ENCODE measurements at regions not wholly inside any gene's neighbourhood (a gene's known extent, or its start where the extent isn't known, plus 50 kb on each side); places are given as distances from the start of the nearest gene placed in this dataset.
A peak's percentile ranks its signal among the peaks of the same experiment; 100 is the strongest.
"Not testable (repeated sequence)": the region's sequence is repeated elsewhere in the genome, so short reads cannot be mapped to it uniquely, and the experiment has no call there.

GRCh38 chr2:44083054-44083453, 85.6 kb upstream of the PPM1B start:
- DNase-seq (ENCODE audit: low read depth in 4 of 4, low spot score in 3 of 4): no peak

GRCh38 chr2:44084850-44085249, 83.8 kb upstream of the PPM1B start:
- no peak for DNase-seq (ENCODE audit: low read depth in 4 of 4, low spot score in 3 of 4)

- no peak for DNase-seq (ENCODE audit: low read depth in 4 of 4, low spot score in 3 of 4)
Observed at GRCh38 chr2:44086629-44087028, 82.0 kb upstream of the PPM1B start.

GRCh38 chr2:44087036-44087713, 81.5 kb upstream of the PPM1B start:
- peak; percentile 67 to 74 (median 72) for DNase-seq (ENCODE audit: low read depth in 4 of 4, low spot score in 3 of 4)

- DNase-seq (ENCODE audit: low read depth in 4 of 4, low spot score in 3 of 4): peak in 1 of 4 donors; percentile 16
Observed at GRCh38 chr2:44087714-44088092, 81.0 kb upstream of the PPM1B start.

GRCh38 chr2:44092519-44092918, 76.2 kb upstream of the PPM1B start:
- not testable (repeated sequence) for DNase-seq (ENCODE audit: low read depth in 4 of 4, low spot score in 3 of 4)

- DNase-seq (ENCODE audit: low read depth in 4 of 4, low spot score in 3 of 4): no peak
Observed at GRCh38 chr2:44093970-44094369, 74.7 kb upstream of the PPM1B start.

GRCh38 chr2:44097322-44097907, 71.3 kb upstream of the PPM1B start:
- no peak for DNase-seq (ENCODE audit: low read depth in 4 of 4, low spot score in 3 of 4)

- DNase-seq (ENCODE audit: low read depth in 4 of 4, low spot score in 3 of 4): no peak
Observed at GRCh38 chr2:44098050-44098449, 70.6 kb upstream of the PPM1B start.

GRCh38 chr2:44098891-44099290, 69.8 kb upstream of the PPM1B start:
- DNase-seq (ENCODE audit: low read depth in 4 of 4, low spot score in 3 of 4): no peak

- DNase-seq (ENCODE audit: low read depth in 4 of 4, low spot score in 3 of 4): no peak
Observed at GRCh38 chr2:44100351-44100750, 68.3 kb upstream of the PPM1B start.

- no peak for DNase-seq (ENCODE audit: low read depth in 4 of 4, low spot score in 3 of 4)
Observed at GRCh38 chr2:44101246-44101645, 67.4 kb upstream of the PPM1B start.

GRCh38 chr2:44102790-44103562, 65.7 kb upstream of the PPM1B start:
- DNase-seq (ENCODE audit: low read depth in 4 of 4, low spot score in 3 of 4): no peak

GRCh38 chr2:44103639-44104038, 65.0 kb upstream of the PPM1B start:
- no peak for DNase-seq (ENCODE audit: low read depth in 4 of 4, low spot score in 3 of 4)

- no peak for DNase-seq (ENCODE audit: low read depth in 4 of 4, low spot score in 3 of 4)
Observed at GRCh38 chr2:44104855-44105271, 63.8 kb upstream of the PPM1B start.

- DNase-seq (ENCODE audit: low read depth in 4 of 4, low spot score in 3 of 4): not testable (repeated sequence)
Observed at GRCh38 chr2:44106509-44106908, 62.2 kb upstream of the PPM1B start.

GRCh38 chr2:44107086-44107740, 61.5 kb upstream of the PPM1B start:
- no peak for DNase-seq (ENCODE audit: low read depth in 4 of 4, low spot score in 3 of 4)

GRCh38 chr2:44107974-44108373, 60.7 kb upstream of the PPM1B start:
- DNase-seq (ENCODE audit: low read depth in 4 of 4, low spot score in 3 of 4): no peak

GRCh38 chr2:44109166-44109565, 59.5 kb upstream of the PPM1B start:
- DNase-seq (ENCODE audit: low read depth in 4 of 4, low spot score in 3 of 4): no peak

GRCh38 chr2:44110444-44110843, 58.2 kb upstream of the PPM1B start:
- DNase-seq (ENCODE audit: low read depth in 4 of 4, low spot score in 3 of 4): no peak

- DNase-seq (ENCODE audit: low read depth in 4 of 4, low spot score in 3 of 4): no peak
Observed at GRCh38 chr2:44112096-44112495, 56.6 kb upstream of the PPM1B start.

Data from right renal pelvis (tissue), 4 donors.